ENCODE measurements at regions not wholly inside any gene's neighbourhood (a gene's known extent, or its start where the extent isn't known, plus 50 kb on each side); places are given as distances from the start of the nearest gene placed in this dataset.

- DNase-seq (ENCODE audit: low read depth) (no peak), FAIRE-seq (no peak)
- Histone ChIP-seq H3K36me3 (ENCODE audit: control insufficient read depth, insufficient read depth, low read length) (no peaks in the 10 kb centered on the region), H3K4me3 (ENCODE audit: low read depth, low read length) (no peak overlapping the region), H3K27me3 (ENCODE audit: control insufficient read depth, insufficient read depth, low read length) (no peaks in the 10 kb centered on the region)
- TF ChIP-seq CTCF (IDR thresholded peaks at IDR 0.05; ENCODE audit: insufficient read depth, low read length, severe bottlenecking): no peak
Measured at GRCh38 chr13:107587681-107588080, 627.7 kb downstream of the LIG4 start.

DNA sequence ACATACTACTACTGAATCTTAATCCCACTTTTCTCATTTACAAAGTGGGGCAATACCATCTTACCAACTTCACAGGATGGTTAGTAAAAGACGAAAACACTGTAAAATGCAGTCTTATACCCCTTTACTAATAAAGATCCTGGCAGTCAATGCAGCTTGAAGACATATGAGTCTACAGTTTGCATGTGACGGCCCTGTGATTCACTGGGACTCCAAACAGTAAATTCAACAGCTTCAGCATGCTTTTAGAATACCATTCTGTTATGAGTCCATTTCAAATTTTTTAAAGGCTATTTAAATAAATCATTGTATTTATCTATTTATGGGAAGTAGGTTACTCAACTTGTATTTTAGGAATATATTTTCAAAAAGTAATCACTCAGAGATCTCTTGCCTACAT lies 629.1 kb downstream of the LIG4 start:
- Histone ChIP-seq H3K36me3 (ENCODE audit: control insufficient read depth, insufficient read depth, low read length) (no peaks in the 10 kb centered on the region), H3K4me3 (ENCODE audit: low read depth, low read length) (no peak overlapping the region), H3K27me3 (ENCODE audit: control insufficient read depth, insufficient read depth, low read length) (no peaks in the 10 kb centered on the region)
- FAIRE-seq (no peak), DNase-seq (ENCODE audit: low read depth) (no peak)
- no peak for TF ChIP-seq CTCF (IDR thresholded peaks at IDR 0.05; ENCODE audit: insufficient read depth, low read length, severe bottlenecking)

- FAIRE-seq: no peak
- H3K36me3 ChIP-seq (ENCODE audit: control insufficient read depth, insufficient read depth, low read length): no peaks in the 10 kb centered on the region
- no peaks in the 10 kb centered on the region for H3K27me3 ChIP-seq (ENCODE audit: control insufficient read depth, insufficient read depth, low read length)
- TF ChIP-seq CTCF (IDR thresholded peaks at IDR 0.05; ENCODE audit: insufficient read depth, low read length, severe bottlenecking): no peak
- DNase-seq (ENCODE audit: low read depth): no peak
- H3K4me3 ChIP-seq (ENCODE audit: low read depth, low read length): no peak overlapping the region
Measured at GRCh38 chr13:107585469-107586180, 629.7 kb downstream of the LIG4 start.

GRCh38 chr13:107582171-107582570 lies 633.2 kb downstream of the LIG4 start:
- FAIRE-seq (no peak), DNase-seq (ENCODE audit: low read depth) (no peak)
- H3K27me3 ChIP-seq (ENCODE audit: control insufficient read depth, insufficient read depth, low read length): no peaks in the 10 kb centered on the region
- no peak for TF ChIP-seq CTCF (IDR thresholded peaks at IDR 0.05; ENCODE audit: insufficient read depth, low read length, severe bottlenecking)
- H3K36me3 ChIP-seq (ENCODE audit: control insufficient read depth, insufficient read depth, low read length): no peaks in the 10 kb centered on the region
- H3K4me3 ChIP-seq (ENCODE audit: low read depth, low read length): no peak overlapping the region

DNA sequence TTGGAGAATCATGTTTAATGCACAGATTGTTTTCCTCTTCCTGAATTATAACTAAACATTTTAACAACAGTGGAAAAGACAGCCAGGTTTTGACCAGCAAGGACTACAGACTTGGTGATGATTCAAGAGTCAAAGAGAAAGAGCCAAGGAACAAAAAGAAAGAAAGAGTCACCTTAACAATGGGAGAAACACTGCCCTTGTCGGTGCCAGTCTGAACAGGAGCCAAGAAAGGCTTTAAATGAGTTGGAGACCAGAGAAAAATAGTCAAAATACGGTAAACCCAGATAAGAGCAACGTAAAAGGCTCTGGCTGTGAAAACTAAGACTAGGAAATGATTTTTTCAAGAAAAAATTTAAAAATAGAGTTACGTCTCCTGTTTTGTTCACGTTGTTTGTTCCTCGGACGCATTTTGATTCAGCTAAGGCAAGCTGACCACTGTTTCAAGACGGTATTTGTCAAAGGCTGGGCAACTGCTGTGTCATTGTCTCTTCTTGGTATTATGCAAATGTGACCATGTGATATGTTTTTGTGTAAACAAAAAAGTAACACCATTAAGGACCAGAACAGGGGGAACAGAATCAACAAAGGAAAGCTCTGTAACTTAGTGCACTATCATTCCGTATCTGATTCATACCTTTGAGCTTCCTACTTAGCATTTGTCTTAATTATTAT lies 634.5 kb downstream of the LIG4 start:
- Histone ChIP-seq H3K36me3 (ENCODE audit: control insufficient read depth, insufficient read depth, low read length) (no peaks in the 10 kb centered on the region), H3K4me3 (ENCODE audit: low read depth, low read length) (no peak overlapping the region), H3K27me3 (ENCODE audit: control insufficient read depth, insufficient read depth, low read length) (no peaks in the 10 kb centered on the region)
- no peak for DNase-seq (ENCODE audit: low read depth)
- no peak for TF ChIP-seq CTCF (IDR thresholded peaks at IDR 0.05; ENCODE audit: insufficient read depth, low read length, severe bottlenecking)
- no peak for FAIRE-seq

All from bronchial epithelial cell (primary cell).